ENCODE measurements at regions not wholly inside any gene's neighbourhood (a gene's known extent, or its start where the extent isn't known, plus 50 kb on each side); places are given as distances from the start of the nearest gene placed in this dataset.

- FAIRE-seq = no peak
Measured at GRCh38 chr2:96438589-96438988, 66.6 kb downstream of the NEURL3 start.

- FAIRE-seq = no peak
Measured at GRCh38 chr2:96437512-96437911, 67.6 kb downstream of the NEURL3 start.

- no peak for FAIRE-seq
Measured at GRCh38 chr2:96436961-96437360, 68.2 kb downstream of the NEURL3 start.

- FAIRE-seq = no peak
Measured at GRCh38 chr2:96436416-96436815, 68.7 kb downstream of the NEURL3 start.

GRCh38 chr2:96431319-96431718 is 73.8 kb downstream of the NEURL3 start:
- FAIRE-seq = no peak

GRCh38 chr2:96430394-96430988 is 74.7 kb downstream of the NEURL3 start:
- no peak for FAIRE-seq

GRCh38 chr2:96427917-96428316 is 77.2 kb downstream of the NEURL3 start:
- no peak for FAIRE-seq

GRCh38 chr2:96427169-96427568 is 78.0 kb downstream of the NEURL3 start:
- FAIRE-seq = no peak

- peak; percentile 45 for FAIRE-seq
Measured at GRCh38 chr2:96423828-96424227, 81.3 kb downstream of the NEURL3 start.

All from endometrium (tissue), 2 donors.